GM23338 (cell line): ENCODE measurements at regions not wholly inside any gene's neighbourhood (a gene's known extent, or its start where the extent isn't known, plus 50 kb on each side); places are given as distances from the start of the nearest gene placed in this dataset.

Experiments used
- ATAC-seq: fragments of 200-7000 bp; cut with Tn5 transposase; 3 replicates; pipeline ENCODE4 v1.9.1; 2020
- DNase-seq: peaks from one replicate; pipeline ENCODE4 v3.0.0-alpha.2; 2015; ENCODE audit warnings: low spot score
- H2AFZ ChIP-seq: fragments of 200-600 bp; sonication (generic); 2 replicates; pipeline ENCODE4 v1.8.0; 2016; ENCODE audit warnings: antibody characterized with exemption, mild to moderate bottlenecking, moderate library complexity
- H3F3A ChIP-seq: fragments of 200-600 bp; sonication (generic); replicated peaks from 2 replicates; pipeline ENCODE4 v1.8.0; 2017; ENCODE audit warnings: antibody characterized with exemption, mixed run types, low read depth
- H3K27ac ChIP-seq: fragments of 200-600 bp; sonication (generic); 2 replicates; pipeline ENCODE4 v1.6.1; 2016; ENCODE audit warnings: low read depth
- H3K27me3 ChIP-seq: fragments of 200-600 bp; sonication (generic); 2 replicates; pipeline ENCODE4 v1.8.0; 2016; ENCODE audit warnings: mild to moderate bottlenecking, mixed run types, moderate library complexity; ENCODE audit not compliant: insufficient read depth
- H3K36me3 ChIP-seq: fragments of 200-600 bp; sonication (generic); 2 replicates; pipeline ENCODE4 v1.8.0; 2016; ENCODE audit warnings: mild to moderate bottlenecking; ENCODE audit not compliant: insufficient read depth
- H3K4me1 ChIP-seq: fragments of 200-600 bp; sonication (generic); 2 replicates; pipeline ENCODE4 v1.8.0; 2016; ENCODE audit warnings: mild to moderate bottlenecking, moderate library complexity; ENCODE audit not compliant: insufficient read depth
- H3K4me2 ChIP-seq: fragments of 200-600 bp; sonication (generic); 2 replicates; pipeline ENCODE4 v1.7.1; 2017; ENCODE audit warnings: mixed run types
- H3K4me3 ChIP-seq: fragments of 200-600 bp; sonication (generic); 2 replicates; pipeline ENCODE4 v1.6.1; 2016; ENCODE audit warnings: mixed run types
- H3K79me2 ChIP-seq: fragments of 200-600 bp; sonication (generic); replicated peaks from 2 replicates; pipeline ENCODE4 v1.8.0; 2017; ENCODE audit warnings: mild to moderate bottlenecking; ENCODE audit not compliant: insufficient read depth
- H3K9me2 ChIP-seq: fragments of 200-600 bp; sonication (generic); 2 replicates; pipeline ENCODE4 v1.8.0; 2017; ENCODE audit not compliant: insufficient read depth
- H4K20me1 ChIP-seq: fragments of 200-600 bp; sonication (generic); replicated peaks from 2 replicates; pipeline ENCODE4 v1.8.0; 2017; ENCODE audit warnings: mild to moderate bottlenecking; ENCODE audit not compliant: insufficient read depth
- H3K27ac Mint-ChIP-seq: 2 replicates; pipeline ENCODE4 v1.8.0; 2020; ENCODE audit warnings: inconsistent platforms, mild to moderate bottlenecking, moderate library complexity, mixed read lengths
- H3K27me3 Mint-ChIP-seq: 3 replicates; pipeline ENCODE4 v1.8.0; 2022; ENCODE audit warnings: low read depth, mild to moderate bottlenecking, moderate library complexity, mixed read lengths, inconsistent platforms; ENCODE audit not compliant: insufficient read depth, poor library complexity
- H3K36me3 Mint-ChIP-seq: 3 replicates; pipeline ENCODE4 v1.8.0; 2021; ENCODE audit warnings: low read depth, mild to moderate bottlenecking, inconsistent platforms, moderate library complexity, mixed read lengths
- H3K4me1 Mint-ChIP-seq: 3 replicates; pipeline ENCODE4 v1.8.0; 2020; ENCODE audit warnings: mild to moderate bottlenecking, inconsistent platforms, mixed read lengths
- H3K4me3 Mint-ChIP-seq: 3 replicates; pipeline ENCODE4 v1.8.0; 2021; ENCODE audit warnings: moderate library complexity, mild to moderate bottlenecking, inconsistent platforms, mixed read lengths
- H3K9me3 Mint-ChIP-seq: 3 replicates; pipeline ENCODE4 v1.8.0; 2020; ENCODE audit warnings: moderate library complexity, mild to moderate bottlenecking, inconsistent platforms, mixed read lengths
- CREB1 ChIP-seq: fragments of 250-450 bp; sonication (Bioruptor Pico); IDR thresholded peaks from 2 replicates; pipeline ENCODE4 v1.5.0; 2020; ENCODE audit warnings: low read depth, mild to moderate bottlenecking, moderate library complexity
- CTCF ChIP-seq, 2 experiments: fragments of 200-600 bp in 1 of 2; sonication (generic) in 1 of 2; conservative IDR thresholded peaks; 2 replicates each; pipeline versions ENCODE4 v1.5.1 to v1.6.1; 2016 to 2017; ENCODE audit warnings: antibody characterized with exemption in 2 of 2, low read depth in 2 of 2, mild to moderate bottlenecking in 2 of 2, moderate library complexity in 1 of 2
- EZH2 ChIP-seq: fragments of 200-600 bp; sonication (generic); IDR thresholded peaks from one replicate; pipeline ENCODE4 v1.8.0; 2017; ENCODE audit warnings: antibody characterized with exemption, mild to moderate bottlenecking, low read depth; ENCODE audit not compliant: unreplicated experiment
- JUNB ChIP-seq: IDR thresholded peaks from one replicate; pipeline ENCODE4 v1.6.1; 2016; ENCODE audit warnings: antibody characterized with exemption; ENCODE audit not compliant: unreplicated experiment
- REST ChIP-seq: IDR thresholded peaks from one replicate; pipeline ENCODE4 v1.6.1; 2018; ENCODE audit warnings: antibody characterized with exemption; ENCODE audit not compliant: unreplicated experiment
- STAT1 ChIP-seq: IDR thresholded peaks from one replicate; pipeline ENCODE4 v1.6.1; 2016; ENCODE audit warnings: antibody characterized with exemption; ENCODE audit not compliant: unreplicated experiment
- ZNF114 ChIP-seq: fragments of 250-450 bp; sonication (Bioruptor Pico); IDR thresholded peaks from 2 replicates; pipeline ENCODE4 v1.5.0; 2020; ENCODE audit warnings: mild to moderate bottlenecking, moderate library complexity
- ZNF331 ChIP-seq: fragments of 250-450 bp; sonication (Bioruptor Pico); IDR thresholded peaks from 2 replicates; pipeline ENCODE4 v1.5.0; 2020; ENCODE audit warnings: low read depth, mild to moderate bottlenecking, moderate library complexity
- ZNF462 ChIP-seq: fragments of 250-450 bp; sonication (Bioruptor Pico); IDR thresholded peaks from 2 replicates; pipeline ENCODE4 v1.5.0; 2020; ENCODE audit warnings: mild to moderate bottlenecking, moderate library complexity

- H4K20me1 ChIP-seq: no peaks in the 10 kb centered on the region
- Mint-ChIP-seq H3K4me1 (no peaks in the 10 kb centered on the region), H3K4me3 (no peak overlapping the region), H3K9me3 (no peaks in the 10 kb centered on the region; the same call in 2 of the 3 replicates), H3K27me3 (no peaks in the 10 kb centered on the region), H3K27ac (no peak overlapping the region), H3K36me3 (no peaks in the 10 kb centered on the region)
- H3K4me3 ChIP-seq: no peak overlapping the region
- H3K27ac ChIP-seq: no peak overlapping the region
- ATAC-seq (no peak), DNase-seq (no peak)
- no peak overlapping the region for H2AFZ ChIP-seq
- no peaks in the 10 kb centered on the region for H3K36me3 ChIP-seq
- no peak for TF ChIP-seq ZNF114 (CRISPR knock-in tag)
- no peak for TF ChIP-seq CTCF (conservative IDR thresholded peaks at IDR 0.05; ENCODE audit: low read depth in 2 of 2)
- no peak for TF ChIP-seq ZNF331 (CRISPR knock-in tag)
- no peak for TF ChIP-seq CREB1 (CRISPR knock-in tag)
- TF ChIP-seq ZNF462 (CRISPR knock-in tag): no peak
- no peak for TF ChIP-seq JUNB
- no peak for TF ChIP-seq STAT1
- TF ChIP-seq EZH2: no peak
- TF ChIP-seq REST: no peak
- H3F3A ChIP-seq: no peaks in the 10 kb centered on the region
- H3K4me2 ChIP-seq: no peak overlapping the region
- no peaks in the 10 kb centered on the region for H3K27me3 ChIP-seq
- peaks cover 3% of the 10 kb centered on the region; the same call in 1 of the 2 replicates for H3K9me2 ChIP-seq
- no peaks in the 10 kb centered on the region for H3K79me2 ChIP-seq
- H3K4me1 ChIP-seq: no peaks in the 10 kb centered on the region
These were observed 165.0 kb downstream of the SLC4A3 start for GRCh38 chr2:219792446-219792845.
